ENCODE measurements at regions not wholly inside any gene's neighbourhood (a gene's known extent, or its start where the extent isn't known, plus 50 kb on each side); places are given as distances from the start of the nearest gene placed in this dataset.

DNA sequence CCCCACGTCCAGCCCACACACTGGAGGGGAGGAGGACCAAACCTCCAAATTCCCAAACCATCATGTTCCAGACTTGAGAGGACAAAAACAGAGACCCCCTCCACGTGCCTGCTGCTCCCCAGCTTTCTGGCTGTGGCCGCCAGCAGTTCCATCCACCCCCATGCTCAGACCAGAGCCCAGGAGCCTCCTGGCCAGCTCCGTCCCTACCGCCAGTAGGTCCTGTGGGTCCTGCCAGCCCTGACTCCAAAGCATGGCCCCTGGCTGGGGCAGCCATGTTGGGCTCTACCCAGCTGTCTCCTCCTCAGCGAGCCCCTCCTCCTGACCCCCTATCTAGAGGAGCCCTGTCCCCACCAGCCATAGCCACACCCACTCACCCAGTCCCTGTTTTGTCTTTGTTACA is 227.3 kb upstream of the RTL1 start:
- peak; percentile 74 for DNase-seq (ENCODE audit: low spot score)

DNA sequence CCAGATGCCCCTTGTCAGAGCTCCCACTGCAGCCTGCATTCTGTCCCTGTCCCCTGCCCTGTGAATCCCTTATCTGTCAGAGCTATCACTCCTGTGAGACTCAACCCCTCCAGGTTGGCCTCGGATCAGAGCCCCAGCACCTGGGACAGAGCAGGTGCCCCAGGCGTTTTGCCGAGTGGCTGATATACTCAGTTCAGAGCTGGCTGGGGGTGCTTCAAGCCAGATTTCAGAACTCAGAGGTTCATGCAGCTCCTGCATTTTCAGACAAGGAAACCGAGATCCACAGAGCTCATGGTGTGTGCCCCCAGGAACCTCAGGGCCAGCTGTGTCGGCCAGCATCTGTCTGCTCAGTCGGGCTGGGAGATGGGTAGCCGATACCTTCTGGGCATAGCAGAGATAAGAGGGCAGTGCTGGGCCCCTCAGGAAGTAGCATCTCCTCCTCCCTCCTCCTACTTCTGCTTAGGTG is 228.0 kb upstream of the RTL1 start:
- DNase-seq (ENCODE audit: low spot score): no peak

DNA sequence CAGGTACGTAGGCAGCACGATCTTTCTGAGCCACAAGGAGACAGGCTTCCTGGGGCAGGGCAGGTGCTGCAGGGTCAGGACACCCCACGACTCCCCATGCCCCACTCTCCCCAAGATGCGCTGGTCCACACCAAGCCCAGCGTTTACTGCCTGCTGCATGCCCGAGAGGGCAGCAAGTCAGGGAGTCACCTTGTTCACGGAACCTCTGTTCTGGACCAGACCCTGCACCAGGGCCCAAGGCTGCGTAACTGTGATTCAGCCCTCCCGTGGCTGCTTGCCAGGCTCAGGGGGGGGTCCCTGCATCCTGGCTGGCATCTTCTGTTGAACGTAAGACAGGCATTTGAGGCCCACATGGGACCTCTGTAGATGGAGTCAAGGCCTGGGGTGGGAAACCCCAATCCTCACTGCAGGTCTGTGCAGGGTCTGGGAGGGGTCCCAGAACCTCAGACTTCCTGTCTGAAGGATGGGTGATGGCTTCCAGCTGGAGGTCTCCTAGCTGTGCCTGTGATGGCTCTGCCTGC is 228.6 kb upstream of the RTL1 start:
- DNase-seq (ENCODE audit: low spot score): peak; percentile 77

DNA sequence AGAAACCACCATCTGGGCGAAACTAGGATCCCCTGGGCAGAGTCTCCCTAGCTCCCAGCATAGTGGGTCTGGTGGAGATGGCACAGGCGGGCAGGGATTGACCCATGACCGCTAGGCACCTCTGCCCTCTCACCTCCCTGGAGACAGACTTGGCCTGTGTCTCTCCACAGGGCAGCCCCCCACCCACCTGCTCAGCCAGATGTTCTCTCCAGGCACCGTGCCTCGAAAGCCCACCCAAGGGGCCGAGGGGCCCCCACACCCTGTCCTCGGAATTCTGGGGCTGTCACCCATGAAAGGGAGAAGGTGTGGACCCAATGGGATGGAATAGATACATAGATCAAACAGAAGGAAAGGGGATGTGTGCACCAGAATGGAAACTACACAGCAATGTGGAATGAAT is 229.1 kb upstream of the RTL1 start:
- no peak for DNase-seq (ENCODE audit: low spot score)

DNA sequence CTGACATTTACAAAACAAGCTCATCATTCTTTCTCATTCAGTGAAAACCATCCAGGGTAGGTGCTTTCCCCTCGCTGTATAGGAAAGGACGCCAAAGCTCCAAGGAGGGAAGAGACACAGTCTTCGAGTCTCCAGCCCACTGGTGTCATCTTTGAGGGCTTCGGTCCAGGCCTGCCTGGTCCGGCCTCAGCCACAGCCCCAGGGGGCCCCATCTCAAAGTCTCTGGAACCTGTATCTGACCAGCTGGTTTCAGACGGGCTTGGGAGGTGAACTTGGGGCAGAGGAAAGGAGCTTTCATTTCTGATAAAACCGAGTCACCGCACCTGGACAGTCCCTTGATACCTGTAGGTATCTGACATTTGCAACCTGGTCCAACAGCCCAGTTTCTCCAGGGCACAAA is 229.5 kb upstream of the RTL1 start:
- no peak for DNase-seq (ENCODE audit: low spot score)

DNA sequence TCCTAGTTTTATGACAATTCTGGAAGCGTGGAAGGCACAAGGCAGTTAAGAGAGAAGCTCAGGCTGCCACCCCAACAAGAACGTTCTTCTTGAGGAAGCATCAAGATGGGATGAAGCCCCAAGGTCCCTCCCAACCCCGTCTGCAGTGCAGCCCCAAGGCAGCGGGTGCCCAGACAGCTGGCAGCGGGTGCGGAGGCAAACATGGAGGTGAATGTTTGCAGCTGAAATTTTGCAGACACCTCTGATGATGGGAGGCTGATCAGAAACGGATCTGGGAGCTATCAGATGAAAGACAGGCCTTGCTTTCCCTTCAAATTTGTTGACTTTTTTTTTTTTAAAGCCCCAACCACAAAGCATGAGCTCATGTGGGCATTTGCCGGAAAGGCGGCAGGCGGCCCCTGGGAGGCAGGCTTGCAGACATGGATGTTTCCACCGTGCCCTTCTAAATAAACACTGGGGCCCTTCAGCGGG is 230.7 kb upstream of the RTL1 start:
- DNase-seq (ENCODE audit: low spot score): no peak

DNA sequence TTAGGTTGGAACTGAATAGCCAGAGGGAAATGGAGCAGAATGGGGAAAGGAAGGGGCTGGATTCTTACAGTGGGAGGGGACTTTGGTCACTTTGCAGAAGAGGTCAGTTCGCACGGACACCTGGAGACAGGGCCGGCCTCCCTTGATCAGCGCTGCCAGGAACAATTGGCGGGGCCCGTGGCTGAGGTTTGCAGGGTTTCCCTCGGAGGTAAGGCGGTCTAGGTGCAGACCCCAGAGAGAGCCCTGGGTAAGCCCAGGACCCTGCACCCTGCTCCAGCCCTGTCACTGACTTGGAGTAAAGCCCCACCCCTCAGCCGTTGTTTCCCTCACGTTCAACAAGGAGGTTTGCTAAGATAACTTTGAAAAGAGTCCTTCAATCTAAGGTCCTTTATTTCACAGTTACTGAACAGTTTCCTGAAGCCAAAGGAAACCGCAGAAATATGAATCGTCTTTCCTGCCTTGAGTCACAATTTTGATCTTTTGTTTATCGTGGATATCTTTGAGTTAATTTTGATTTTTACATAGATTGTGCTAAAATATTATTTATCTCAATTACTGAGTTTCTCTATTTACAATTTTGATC is 231.4 kb upstream of the RTL1 start:
- no peak for DNase-seq (ENCODE audit: low spot score)

DNA sequence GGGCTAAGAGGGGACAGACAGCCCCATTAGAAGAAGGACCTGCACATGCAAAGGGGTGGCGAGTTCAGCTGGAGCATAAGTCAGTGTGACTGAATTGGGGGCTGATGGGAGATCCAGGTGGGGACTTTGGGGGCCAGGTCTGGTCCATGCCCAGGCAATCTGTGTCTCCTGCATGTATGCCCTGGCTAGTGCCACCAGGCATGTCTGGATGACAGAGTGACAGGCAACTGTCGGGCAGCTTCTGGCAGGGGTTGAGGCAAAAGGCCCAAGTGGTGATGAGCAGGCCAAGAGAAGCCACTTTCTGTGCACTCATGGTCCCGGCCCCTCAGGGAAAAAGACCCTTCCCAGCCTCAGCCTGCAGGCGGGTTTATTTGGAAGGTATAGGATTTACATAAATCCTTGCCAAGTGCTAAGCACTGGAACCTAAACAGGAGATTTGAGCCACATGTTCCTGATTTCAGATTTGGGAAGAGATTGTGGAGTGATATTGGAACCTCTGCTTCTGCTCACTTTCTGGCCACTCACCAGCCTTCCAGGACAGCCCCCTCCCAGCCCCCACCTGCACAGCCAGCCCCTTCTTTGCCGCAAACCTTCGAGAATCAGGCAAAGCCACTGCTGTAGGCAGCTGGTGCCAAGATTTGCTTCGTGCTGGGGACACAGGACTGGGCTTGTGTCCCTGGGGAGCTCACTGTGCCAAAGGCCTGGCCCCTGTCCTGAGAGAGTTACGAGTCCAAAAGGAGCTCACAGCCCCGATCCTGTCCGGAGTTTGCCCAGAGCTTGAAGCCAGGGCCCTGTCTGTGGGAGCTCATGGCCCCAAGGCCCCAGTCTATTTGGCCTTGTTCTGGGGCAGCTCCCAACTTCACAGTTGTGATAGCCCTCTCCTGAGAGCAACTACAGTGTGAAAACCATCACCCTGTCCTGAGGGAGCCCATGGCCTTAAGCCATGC is 232.5 kb upstream of the RTL1 start:
- DNase-seq (ENCODE audit: low spot score): peak; percentile 78

DNA sequence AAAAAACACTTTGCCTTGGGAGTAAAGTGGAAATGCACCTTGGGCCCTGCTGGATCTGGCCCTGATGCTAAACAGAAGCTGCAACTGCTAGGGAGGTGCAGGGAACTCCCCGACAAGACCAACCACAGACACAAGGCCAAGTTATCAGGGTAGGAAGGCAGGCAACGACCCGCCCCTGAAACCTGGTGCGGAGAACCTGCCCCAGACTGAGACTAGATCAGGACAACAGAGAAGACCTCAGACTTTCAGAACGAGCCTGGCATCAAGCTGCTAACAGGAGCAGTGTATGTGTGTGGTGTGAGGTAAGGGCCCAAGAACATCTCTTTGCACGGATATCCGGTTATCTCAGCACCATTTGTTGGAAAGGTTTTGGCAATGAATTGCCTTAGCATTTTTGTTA is 233.7 kb upstream of the RTL1 start:
- DNase-seq (ENCODE audit: low spot score): no peak

DNA sequence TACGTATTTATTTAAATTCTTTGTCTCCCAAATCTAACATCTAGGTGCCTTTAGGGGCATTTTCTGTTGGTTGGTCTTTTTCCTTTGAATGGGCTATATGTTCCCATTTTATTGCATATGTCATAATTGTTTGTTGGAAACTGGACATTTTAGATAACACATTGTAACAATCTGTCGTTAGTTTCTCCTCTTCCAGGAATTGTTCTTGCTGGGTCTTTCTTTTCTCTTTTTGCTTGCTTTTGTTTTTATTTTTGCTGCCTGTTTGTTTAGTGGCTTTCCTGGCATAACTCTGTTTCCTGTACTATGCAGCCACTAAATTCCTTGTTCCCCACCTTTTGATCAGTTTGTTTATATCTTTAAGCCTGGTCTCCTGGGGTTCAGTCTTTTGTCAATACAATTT is 244.3 kb upstream of the RTL1 start:
- DNase-seq (ENCODE audit: low spot score): no peak

DNA sequence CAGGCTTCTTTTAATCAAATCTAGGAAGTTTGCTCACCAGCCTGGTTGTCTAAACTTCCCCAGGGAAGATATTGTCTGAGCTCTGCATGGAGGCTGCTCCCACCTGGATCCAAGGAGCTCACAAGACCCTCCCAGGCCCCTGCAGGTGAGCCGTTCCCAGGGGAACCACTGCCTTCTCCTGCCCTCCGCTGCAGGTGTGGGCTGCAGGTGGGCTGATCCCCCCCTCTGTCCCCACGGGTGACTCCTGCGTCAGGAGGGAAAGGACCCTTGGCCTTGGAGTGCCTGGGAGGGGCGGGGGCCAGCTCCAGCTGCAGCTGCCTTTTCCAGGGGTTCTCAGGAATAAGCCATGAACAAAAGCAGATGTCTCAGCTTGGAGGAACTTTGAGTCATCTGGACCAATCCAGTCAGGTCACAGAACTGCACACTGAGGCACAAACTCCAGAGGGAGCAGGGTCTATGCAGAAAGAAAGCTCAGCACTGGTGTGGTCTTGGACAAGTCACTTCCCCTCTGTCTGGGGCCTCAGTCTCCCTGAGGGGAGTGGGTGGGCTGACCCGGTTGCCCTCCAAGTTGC is 246.6 kb upstream of the RTL1 start:
- DNase-seq (ENCODE audit: low spot score): no peak

DNA sequence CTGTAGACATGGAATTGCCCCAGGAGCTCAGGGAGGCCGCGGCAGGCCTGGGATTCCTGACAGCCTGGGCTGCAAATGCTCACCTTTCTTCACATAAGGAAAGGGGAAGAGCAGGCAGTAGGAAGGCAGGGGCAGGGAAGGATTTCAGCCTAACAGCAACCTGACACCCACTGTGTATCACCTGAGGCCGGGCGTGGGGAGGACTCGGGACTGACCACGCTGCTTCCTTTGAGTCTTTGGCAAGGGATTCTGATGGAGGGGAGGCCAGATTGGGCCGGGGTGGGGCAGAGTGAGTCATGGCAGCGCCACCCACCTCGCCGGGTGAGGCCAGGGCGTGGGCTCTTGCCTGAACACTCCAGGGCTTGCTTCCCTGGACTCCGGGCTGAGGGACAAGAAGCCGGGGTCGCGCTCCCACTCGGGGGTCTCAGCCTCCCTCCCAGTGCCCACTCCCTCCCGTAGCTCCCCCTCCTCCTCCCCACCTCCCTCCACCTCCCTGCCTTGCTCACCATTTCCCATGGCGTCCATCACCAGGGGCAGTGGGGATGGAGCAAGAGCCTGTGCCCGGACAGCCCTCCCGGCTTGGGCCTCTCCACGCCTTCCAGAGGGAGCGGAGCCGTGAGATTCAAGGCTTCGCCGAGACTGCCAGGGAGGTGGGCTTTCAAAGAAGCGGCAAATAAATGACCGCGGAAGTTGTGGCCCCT is 247.9 kb upstream of the RTL1 start:
- DNase-seq (ENCODE audit: low spot score): peak; percentile 67

DNA sequence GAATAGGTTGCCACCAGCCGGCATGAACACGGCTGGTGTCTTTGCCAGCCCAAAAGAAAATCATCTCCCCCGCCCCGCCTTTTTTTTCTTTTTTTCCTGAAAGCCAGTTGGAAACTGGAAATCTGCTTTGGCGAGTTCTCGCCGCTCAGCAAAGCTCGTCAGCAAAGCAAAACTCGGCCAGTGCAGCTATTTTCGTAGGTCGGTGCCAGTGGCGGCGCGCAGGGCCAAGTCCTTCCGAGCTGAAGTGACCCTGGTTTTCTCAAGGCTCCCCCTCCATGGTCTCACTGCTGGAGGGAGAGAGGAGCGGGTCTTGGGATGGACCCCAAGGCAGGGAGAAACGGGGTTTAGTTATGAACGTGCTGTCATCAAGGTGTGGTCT is 248.4 kb upstream of the RTL1 start:
- no peak for DNase-seq (ENCODE audit: low spot score)

DNA sequence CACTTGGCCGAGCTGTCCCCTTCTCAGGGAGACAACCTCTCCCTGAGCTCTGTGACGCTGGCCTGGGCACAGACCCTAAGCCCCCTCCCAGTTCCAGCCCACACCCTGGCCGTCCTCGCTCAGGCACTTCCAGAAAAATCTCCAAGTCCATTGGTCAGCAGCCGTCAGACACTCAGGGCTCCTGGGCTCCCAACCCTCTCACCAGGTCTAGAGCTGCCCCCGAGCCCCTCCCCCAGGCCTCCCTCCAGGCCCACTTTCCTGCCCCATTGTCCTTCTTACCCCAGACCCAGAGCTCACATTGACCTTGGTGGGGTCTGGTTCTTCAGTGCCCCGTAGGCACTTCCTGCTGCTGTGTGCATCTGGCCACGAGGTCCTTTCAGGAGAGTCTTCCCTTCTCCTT is 249.3 kb upstream of the RTL1 start:
- peak; percentile 69 for DNase-seq (ENCODE audit: low spot score)

DNA sequence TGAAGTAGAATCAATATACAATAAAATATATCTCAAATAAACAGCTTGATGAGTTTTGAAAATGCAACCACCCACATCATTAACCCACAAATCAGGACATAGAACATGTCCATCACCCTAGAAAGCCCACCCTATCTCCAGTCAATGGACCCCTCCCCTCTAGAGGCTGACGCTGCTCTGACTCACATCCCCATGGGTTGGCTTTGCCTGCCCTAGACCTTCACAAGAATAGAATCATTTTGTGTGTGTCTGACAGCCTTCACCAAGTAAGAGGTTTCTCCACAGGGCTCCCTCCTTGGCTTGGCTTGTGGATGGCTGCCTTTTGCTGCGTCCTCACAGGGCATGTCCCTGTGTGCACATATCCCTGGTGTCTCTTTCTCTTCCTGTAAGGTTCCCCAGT is 250.2 kb upstream of the RTL1 start:
- DNase-seq (ENCODE audit: low spot score): no peak

DNA sequence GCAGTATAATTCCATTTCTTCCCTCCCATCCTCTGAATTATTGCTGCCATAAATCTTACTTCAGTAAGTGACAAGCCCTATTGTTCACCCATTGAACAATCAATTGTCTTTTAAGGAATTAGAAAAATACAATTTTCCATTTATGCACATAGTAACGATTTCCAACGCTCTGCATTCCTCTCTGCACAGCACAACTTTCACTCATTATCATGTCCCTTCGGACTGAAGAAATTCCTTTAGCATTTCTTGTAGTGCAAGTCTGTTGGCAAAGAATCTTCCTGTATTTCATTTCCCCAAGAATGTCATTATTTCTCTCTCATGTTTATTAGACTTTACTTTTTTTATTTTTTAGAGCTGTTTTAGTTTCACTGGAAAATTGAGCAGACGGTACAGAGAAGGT is 252.1 kb upstream of the RTL1 start:
- no peak for DNase-seq (ENCODE audit: low spot score)

DNA sequence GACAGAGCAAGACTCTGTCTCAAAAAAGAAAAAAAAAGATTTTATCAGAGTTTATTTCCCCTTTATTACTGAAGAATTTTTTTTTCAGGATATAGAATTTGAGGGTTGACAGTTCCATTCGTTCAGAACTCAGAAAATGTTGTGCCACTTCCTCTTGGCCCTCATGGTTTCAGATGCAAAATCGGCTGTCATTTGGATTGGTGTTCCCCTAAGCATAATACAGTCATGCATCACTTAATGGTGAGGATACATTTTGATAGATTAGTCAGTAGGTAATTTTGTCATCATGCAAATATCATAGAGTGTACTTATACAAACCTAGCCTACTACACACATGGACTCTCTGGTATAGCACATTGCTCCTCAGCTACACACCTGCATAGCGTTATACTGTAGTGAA is 263.9 kb upstream of the RTL1 start:
- no peak for DNase-seq (ENCODE audit: low spot score)

DNA sequence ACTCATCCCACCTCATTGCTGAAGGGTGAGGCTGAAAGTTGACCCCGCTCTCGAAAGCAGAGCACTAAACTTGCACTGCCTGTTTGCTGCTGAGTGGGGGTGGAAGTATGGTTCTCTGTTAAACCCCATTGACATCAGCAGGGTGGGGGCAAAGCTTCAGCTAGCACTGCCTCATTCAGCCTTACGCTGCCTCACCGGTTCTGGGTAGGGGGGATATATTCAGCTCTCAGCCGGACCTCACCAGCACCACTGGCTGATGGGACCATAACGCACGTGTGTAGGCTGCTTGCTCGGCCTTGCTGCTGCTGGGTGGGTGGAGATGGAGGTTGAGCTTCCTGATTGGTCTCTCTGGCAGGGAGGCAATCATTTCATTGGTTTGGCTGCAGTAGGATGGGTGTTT is 265.7 kb upstream of the RTL1 start:
- DNase-seq (ENCODE audit: low spot score): no peak

DNA sequence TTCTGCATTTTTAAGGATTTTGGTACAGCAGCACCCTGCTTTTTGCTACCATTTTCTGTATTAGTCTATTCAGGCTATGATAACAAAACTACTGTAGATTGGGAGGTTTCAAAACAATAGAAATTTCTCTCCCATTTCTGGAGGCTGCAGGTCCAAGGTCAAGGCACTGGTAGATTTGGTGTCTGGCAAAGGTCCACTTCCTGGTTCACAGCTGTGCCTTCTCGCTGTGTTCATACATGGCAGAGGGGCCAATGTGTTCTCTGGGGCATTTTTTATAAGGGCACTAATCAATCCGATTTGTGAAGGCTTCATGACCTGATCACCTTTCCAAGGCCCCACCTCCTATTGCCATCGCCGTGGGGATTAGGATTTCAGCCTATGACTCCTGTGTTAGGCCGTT is 268.1 kb upstream of the RTL1 start:
- no peak for DNase-seq (ENCODE audit: low spot score)

DNA sequence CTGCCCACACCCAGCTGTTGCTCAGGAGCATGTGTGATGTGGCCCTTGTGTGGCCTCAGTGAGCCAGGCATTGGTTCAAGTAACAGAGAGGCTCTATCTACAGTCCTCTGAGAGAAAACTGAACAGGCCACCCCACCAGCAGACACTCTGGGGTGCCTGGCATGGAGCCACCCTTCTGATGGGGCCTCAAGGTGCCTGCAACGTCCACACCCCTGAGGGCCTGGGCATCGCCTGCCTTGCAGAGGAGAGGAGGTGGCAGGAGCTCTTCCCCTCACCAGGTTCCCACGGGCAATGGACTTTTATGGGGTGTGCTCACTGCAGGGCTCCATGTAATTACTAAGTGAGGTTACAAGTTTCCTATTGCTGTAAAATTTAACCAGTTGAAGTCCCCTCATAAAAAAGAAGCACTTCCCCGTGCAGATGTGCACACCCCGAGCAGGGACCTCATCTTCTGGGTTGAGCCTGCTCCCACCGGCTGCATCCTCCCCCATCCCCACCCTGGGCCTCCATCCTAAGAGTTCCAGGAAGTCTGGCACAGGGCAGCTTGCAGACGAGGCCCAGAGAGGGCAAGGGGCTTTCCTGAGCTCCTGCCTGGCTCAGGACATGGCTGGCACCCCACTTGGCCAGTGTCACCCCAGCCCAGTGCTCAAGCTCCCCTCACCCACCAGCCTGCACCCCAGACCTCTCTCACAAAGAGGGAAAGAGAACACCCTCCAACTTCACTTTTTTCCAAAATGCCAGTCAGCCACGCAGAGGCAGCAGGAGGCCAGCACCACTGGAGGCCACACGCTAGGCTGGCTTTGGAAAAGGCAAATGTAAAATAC is 270.4 kb upstream of the RTL1 start:
- peak; percentile 80 for DNase-seq (ENCODE audit: low spot score)

DNA sequence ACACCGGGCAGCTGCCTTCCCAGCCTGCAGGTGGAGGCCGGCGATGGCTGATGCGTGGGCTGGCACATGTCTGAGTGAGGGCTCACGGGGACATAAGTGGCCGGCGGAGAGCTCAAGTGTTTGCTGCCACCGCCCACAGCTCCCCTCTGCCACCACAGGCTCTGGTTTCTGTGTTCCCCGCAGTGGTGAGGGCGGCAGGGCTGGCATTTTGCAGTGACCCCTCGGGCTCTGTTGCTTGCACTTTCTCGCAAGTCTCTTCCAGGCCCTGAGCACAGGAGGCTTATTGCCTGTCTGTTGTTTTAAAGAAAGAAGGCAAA is 271.0 kb upstream of the RTL1 start:
- DNase-seq (ENCODE audit: low spot score): peak; percentile 77
